GM19025 (cell line): ENCODE measurements at regions not wholly inside any gene's neighbourhood (a gene's known extent, or its start where the extent isn't known, plus 50 kb on each side); places are given as distances from the start of the nearest gene placed in this dataset.

Experiments used
- ATAC-seq: cut with Tn5 transposase; IDR thresholded peaks from one replicate; pipeline ENCODE4 v1.9.1; 2021; ENCODE audit warnings: mild to moderate bottlenecking, low read depth, moderate library complexity; ENCODE audit not compliant: unreplicated experiment

DNA sequence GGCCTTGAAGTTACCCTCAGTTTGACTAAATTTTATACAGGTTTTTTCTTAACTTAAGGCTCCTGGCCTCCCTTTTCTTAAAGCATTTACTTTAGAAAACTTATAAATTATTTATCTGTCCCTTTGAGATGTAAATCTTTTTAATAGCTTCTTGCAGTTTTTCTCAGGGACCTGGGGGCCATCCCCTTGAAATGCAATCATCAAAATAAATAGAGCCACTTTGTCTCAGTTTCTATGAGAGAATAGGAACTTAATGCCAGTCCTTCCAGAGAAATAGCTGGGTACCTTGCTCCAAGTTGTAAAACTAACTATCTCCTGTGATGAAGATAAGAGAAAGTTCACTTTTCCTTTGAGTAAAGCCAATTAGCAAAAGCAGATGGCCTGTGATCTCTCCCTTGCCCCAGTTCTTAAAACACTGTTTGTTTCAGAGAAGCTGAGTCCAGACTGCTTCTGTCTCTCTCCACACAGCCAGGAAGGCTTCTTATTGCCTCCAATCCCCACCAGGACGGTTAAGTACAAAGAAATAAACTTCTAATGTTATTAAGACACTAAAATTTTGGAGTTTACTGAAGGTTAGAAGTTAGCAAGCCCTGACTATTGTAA is 913.1 kb downstream of the OLFM4 start:
- ATAC-seq = no peak

DNA sequence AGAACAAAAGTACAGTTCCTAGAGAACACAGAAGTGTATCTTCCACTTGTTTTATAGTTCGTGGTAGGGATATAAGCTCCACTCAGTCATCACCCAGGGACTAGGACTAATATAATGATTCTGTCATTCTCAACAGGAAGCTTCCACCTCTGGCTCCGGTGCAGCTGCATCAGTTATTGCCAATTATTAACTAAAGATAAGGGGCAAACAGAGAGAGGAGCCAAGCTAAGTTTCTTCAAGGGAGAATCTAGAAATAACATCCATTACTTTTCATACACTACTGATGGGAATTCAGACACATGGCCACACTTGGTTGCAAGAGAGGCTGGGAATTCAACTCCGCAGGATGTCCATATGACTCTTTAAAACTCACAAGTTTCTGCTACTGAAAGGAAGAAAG is 917.9 kb downstream of the OLFM4 start:
- ATAC-seq = no peak

DNA sequence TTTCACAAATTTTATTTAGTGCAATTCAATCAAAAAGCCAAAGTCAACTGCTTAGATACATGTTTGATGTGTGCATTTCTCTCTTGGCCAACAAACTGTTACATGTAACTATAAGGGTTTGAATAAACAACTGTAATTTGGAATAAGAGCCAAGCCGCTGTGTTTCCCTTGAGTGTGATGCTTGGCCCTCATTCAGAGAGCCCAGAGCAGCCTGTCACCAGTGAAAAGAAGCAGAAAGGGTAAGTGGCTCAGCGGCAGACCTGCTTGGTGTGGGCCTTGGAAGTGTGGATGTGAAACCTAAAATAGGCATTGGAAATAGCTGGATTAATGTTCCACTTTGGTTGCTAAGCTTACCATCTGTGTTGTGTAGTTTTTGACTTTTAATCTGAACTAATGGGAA is 924.6 kb downstream of the OLFM4 start:
- ATAC-seq = no peak
